MV-4-11 (cell line): ENCODE measurements at regions not wholly inside any gene's neighbourhood (a gene's known extent, or its start where the extent isn't known, plus 50 kb on each side); places are given as distances from the start of the nearest gene placed in this dataset.

Experiments used
- DNase-seq: peaks from one replicate; lab custom pipeline; 2025; lab: John Stamatoyannopoulos, UW

DNA sequence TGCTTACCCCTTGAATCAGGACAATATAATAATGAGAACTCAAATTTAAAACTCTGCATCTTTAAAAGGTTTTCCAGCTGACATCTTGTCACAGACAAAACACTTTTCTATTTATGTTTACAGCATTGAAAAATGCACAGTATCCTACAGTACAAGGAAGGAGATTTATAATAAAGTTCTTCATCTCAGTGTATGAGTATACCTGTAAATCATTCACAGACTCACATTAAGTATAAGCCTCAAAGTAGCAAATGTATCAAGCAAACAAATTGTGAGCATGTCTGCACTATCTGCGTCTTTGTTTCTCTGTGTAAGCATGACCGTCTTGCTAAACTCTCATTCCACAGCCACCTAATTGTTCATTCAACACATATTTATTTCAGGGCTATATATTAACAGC, 52.8 kb downstream of the PPP1R2C start:
- DNase-seq: no peak

- no peak for DNase-seq
Observed at GRCh38 chrX:42720209-42720608, 57.8 kb downstream of the PPP1R2C start.

- no peak for DNase-seq
Observed at GRCh38 chrX:42715701-42716262, 62.2 kb downstream of the PPP1R2C start.

- no peak for DNase-seq
Observed at GRCh38 chrX:42714981-42715700, 62.8 kb downstream of the PPP1R2C start.

GRCh38 chrX:42710452-42710851, 67.5 kb downstream of the PPP1R2C start:
- DNase-seq: no peak

DNA sequence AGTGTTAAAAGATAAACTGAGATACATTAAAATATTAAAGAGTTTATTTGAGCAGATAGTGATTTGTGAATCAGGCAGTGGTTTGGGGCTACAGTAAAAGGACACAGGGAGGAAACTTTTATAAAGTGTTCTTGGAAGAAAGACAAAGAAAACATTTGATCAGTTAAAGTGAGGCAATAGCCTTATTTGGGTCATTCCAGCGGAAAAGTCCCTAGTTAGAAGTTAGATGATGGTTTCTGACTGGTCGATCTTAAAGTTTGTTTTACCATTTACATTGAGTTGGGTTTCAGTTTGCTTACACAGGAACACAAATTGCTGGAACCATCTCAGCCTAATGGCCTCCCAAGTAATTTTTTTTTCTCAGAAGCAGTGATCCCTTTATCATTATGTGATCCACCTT, 69.7 kb downstream of the PPP1R2C start:
- DNase-seq: no peak

- DNase-seq: no peak
Observed at GRCh38 chrX:42707742-42708141, 70.2 kb downstream of the PPP1R2C start.

- no peak for DNase-seq
Observed at GRCh38 chrX:42704454-42704853, 73.5 kb downstream of the PPP1R2C start.

DNA sequence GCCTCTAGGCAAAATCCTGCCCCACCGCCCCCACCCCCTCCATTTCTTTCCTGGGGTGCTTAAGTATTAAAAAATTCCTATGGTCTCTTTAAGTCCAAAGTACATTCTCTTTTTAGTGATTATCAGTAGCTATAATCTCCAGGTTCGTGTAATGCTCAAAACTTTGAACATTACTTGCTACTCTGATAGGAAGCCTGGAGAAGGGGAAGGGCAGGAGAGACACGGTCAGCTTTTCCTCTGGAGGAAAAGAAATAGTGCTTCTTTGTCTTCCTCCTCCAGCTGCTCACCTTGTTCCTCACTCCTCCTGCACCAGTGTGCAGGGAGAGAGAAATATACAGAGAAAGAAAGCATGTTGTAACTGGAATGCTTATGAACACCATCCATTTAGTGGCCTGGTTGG, 80.4 kb downstream of the PPP1R2C start:
- no peak for DNase-seq

DNA sequence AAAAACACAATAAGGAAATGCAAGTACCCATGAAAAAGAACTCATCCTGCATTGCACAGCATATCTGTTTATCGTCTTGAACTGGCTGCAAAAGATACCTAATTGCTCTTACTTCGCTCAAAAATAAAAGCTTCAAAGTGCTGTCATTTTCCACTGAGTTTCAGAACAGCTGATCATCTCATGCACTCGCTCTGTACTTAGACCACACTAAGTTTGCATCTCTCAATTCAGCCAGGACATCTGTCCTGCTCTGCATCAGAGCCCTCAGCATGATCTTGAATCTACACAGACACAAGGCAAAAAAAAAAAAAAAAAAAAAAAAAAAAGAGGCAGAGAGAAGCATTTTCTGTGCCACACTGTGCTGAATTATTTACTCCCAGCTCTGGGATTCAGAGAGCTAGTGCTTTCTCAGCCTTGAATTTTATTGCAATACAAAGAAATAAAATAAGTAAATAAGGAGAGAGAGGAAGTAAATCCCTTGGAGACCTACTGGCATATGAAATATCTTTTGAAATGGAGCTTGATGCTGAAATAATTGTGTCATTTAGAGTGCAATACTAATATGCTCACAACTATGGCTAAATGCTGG, 81.3 kb downstream of the PPP1R2C start:
- no peak for DNase-seq

- no peak for DNase-seq
Observed at GRCh38 chrX:42695800-42696358, 82.1 kb downstream of the PPP1R2C start.

DNA sequence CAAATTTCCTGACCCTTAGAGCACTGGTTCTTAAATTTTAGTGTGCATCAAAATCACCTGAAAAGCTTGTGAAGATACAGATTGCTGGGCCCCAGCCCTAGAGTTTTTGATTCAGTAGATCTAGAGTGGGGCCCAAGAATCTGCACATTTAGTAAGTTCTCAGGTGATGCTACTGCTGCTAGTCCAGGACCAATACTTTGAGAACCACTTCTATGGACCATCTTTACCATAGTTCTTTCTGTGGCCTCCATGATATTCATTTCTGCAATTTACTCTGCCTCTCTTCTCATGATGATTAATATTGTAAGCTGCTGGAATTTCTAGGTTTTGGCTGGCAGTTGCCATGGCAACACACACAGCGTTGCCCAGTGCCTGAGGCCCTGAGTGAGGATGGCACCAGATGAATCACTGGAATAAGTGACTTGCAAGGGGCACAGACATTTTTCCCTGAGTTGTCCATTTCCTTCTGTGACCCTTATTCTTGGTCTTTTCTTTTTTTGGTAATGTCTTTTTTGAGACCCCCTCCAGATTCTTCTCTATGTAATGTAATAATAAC, 83.6 kb downstream of the PPP1R2C start:
- DNase-seq: no peak

DNA sequence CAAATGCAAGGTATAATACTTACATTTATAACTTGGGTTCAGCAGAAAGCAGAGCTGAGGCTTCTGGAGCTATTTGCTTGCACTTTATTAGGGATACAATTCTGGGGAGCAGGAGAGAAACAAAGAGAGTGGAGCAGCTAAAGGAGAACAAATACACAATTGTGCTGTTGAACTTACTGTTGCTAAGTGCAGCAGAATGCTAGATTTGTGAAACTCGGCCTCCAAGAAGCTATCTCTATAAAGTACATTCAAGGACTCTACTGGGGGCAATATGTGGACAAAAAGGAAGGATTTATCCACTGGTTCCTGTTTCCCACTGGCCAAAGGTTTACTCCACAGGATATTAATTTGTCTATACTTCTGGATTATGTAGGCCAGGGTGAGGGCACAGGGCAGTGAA, 86.8 kb downstream of the PPP1R2C start:
- no peak for DNase-seq

DNA sequence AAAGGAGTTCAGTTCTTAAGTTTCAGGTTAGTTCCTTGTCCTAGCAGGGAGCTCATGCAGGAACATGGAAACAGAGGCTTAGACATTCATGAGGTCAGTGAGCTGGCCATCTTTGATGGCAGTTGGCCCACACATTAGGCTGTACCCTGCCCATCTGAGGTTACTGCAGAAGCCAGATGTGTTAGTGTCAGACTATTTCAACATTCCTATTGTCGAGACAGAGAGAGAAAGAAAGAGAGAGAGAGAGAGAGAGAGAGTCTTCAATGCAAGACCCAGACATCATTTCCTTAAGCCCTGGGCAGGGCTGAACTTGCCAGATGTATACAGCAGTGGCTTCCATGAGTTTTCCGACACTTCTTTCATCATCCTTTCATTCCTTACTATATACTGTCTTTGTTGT, 91.3 kb downstream of the PPP1R2C start:
- no peak for DNase-seq

- no peak for DNase-seq
Observed at GRCh38 chrX:42686296-42686695, 91.7 kb downstream of the PPP1R2C start.

GRCh38 chrX:42684065-42684464, 93.9 kb downstream of the PPP1R2C start:
- no peak for DNase-seq

DNA sequence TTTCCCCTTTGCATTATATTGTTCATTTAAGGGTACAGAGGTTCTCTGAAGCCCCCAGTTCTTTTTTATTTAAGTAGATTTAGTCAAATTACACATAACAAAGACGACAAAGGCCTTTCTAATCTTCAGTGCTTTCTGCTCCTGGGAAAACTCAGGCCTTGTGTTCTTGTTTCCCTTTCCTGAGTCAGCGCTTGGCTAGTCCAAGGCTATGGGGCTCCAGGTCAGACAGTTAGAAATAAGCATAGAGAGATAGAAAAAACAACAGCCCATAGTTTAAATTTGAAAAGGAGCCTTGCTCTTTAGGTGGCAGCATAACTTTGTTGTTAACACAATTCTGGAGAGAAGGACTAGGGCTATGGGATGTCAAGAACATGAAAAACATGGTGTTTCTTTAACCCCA, 97.3 kb downstream of the PPP1R2C start:
- no peak for DNase-seq

- DNase-seq: no peak
Observed at GRCh38 chrX:42678133-42678532, 99.8 kb downstream of the PPP1R2C start.

DNA sequence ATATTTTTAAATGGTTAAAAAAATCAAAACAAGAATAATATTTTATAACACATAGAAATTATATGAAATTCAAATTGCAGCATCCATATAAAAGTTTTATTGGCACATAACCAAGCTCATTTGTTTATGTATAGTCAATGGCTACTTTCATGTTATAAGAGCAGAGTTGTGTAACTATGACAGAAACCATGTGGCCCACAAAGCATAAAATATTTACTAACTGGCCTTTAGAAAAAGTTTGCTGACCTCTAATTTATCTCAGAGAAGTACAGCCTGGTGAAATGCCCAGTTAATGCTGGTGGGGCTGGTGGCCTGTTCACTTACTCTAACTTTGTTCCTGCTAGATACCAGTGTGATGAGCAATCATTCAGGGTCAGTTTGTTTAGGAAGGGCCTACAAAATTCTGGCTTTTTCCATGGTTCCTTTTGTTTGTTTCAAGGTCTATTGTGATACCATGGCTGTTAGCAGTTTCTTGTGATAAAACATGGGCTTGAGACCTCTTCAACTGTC, 104.6 kb downstream of the PPP1R2C start:
- DNase-seq: no peak

DNA sequence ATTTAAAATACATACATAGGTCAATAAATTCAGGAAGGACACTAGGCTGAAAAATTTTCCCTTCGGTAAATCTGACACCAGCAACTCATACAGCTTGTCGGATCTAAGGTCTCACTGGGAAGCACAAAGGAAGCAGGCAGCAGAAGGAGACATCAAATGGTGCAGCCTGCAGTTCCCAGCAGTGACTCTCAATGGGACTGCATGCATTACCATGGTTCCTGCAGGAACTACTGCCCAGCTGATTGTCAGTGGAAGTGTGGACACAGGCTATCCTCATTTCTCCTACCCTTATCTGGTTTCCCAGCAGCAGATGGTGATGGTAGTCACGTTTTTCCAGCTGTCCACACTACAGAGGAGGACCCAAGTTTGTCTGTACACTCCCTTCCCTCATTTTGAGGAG, 113.3 kb downstream of the PPP1R2C start:
- DNase-seq: no peak

DNA sequence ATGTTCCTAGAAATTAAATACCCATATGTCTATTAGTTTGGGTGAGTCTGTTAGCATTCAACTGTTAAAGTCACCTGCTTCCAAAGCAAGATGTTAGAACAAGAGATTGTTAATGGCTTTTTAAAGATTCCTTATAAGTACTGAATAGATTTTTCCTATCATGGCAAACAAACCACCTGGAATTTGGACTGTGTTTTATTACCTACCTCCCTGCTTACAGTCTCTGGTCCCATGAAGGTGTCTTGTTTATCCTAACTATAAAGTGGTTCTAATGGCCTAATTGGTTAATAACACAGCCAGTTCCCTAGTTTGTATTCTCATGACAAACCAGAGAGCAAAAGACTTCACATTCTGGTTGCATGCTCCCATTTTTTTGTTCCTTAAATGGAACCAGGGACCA, 149.5 kb downstream of the PPP1R2C start:
- no peak for DNase-seq

- DNase-seq: no peak
Observed at GRCh38 chrX:42627891-42628290, 150.1 kb downstream of the PPP1R2C start.

DNA sequence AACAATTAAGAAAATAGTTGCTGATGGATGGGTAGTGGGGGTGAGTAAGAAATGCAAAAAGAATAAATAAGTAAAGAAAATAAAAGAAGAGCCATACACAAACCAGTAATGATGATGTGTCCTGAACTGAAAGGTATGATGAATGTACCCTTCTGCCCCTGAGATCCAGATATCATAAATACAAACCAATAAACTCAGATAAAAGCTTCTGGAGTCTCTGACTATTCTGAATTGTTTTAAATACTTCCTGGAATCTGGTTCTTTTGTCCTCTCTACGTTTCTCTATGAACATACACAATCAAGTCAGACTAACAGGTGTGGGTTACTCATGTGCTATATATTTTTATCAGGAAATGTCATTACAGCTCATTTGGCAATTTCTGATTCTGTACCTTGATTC, 153.4 kb downstream of the PPP1R2C start:
- no peak for DNase-seq
